NCI-H128 (cell line): ENCODE measurements at regions not wholly inside any gene's neighbourhood (a gene's known extent, or its start where the extent isn't known, plus 50 kb on each side); places are given as distances from the start of the nearest gene placed in this dataset.
"Not testable (repeated sequence)": the region's sequence is repeated elsewhere in the genome, so short reads cannot be mapped to it uniquely, and the experiment has no call there.

Experiments used
- DNase-seq: peaks from one replicate; lab custom pipeline; 2025; ENCODE audit not compliant: unreplicated experiment; lab: John Stamatoyannopoulos, UW

DNA sequence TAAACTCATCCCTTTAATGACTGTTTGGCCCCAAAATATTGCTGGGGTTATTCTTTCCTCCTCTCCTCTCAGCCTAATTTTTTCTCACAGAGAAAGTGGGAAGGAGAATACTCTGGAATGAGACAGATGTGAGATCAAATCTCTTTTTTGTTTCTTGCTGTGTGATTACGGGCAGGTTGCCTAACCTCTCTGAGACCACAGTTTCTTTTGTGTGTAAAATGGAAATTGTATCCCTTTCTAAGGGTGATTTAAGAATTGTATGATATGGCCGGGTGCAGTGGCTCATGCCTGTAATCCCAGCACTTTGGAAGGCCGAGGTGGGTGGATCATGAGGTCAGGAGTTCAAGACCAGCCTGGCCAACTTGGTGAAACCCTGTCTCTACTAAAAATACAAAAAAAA, 111.5 kb upstream of the MRPS22 start:
- DNase-seq, result not testable (repeated sequence)

- DNase-seq, result no peak
Measured at GRCh38 chr3:139234491-139234890, 109.3 kb upstream of the MRPS22 start.

DNA sequence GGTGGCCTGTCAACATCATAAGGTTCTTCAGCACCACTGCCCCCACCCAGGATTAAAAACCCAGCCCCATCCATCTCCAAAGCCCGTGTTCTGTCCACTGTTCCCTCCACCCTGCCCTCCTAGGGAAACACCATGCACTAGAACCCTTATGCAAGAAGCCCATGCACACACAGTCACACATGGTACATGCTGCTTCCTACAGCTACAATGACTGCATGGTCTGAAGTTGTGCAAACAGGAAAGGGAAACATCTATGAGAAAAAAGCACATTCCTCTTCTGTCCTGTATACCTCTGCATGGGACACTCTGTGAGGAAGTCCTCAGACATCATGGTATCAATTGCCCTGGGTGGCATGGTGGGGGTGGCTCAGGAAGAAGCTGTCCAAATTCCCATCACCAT, 108.6 kb upstream of the MRPS22 start:
- no peak for DNase-seq

DNA sequence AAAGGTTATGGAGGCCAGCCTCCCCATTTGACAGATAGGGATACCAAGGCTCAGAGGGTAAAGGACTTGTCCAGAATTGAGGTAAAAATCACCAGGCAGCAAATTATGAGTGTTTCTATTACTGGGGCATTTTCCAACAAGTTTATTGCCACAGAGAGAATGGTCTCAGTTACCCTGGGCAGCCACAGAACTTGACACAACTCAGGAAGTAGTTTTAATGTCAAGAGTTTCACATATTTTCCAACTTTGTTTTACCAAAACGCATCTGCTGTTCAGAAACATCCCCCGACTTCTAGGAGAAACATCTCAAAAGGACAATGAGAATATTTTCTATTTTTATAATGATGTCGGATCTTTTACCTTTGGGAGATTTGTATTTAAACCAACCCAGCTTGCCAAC, 107.5 kb upstream of the MRPS22 start:
- DNase-seq, result no peak

- no peak for DNase-seq
Measured at GRCh38 chr3:139238281-139239030, 105.4 kb upstream of the MRPS22 start.

DNA sequence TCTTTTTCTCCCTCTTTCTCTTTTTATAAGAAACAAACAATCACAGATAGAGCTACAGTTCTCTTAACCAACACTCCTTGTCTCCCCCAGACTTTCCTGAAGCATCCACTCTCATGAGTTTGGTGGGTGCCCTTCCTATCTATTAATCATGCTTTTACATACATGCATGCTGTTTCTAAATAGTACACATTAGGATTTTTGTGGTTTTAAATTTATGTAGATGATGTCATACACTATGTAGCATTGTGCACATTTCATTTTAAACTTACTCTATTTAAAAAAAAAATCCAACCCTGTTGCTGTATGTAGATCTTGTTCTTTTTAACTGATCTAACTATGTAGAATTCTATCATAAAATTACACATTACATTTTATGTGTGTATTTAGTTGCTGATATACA, 104.3 kb upstream of the MRPS22 start:
- DNase-seq, result no peak

- no peak for DNase-seq
Measured at GRCh38 chr3:139241783-139242182, 102.0 kb upstream of the MRPS22 start.

- no peak for DNase-seq
Measured at GRCh38 chr3:139243710-139244109, 100.1 kb upstream of the MRPS22 start.

DNA sequence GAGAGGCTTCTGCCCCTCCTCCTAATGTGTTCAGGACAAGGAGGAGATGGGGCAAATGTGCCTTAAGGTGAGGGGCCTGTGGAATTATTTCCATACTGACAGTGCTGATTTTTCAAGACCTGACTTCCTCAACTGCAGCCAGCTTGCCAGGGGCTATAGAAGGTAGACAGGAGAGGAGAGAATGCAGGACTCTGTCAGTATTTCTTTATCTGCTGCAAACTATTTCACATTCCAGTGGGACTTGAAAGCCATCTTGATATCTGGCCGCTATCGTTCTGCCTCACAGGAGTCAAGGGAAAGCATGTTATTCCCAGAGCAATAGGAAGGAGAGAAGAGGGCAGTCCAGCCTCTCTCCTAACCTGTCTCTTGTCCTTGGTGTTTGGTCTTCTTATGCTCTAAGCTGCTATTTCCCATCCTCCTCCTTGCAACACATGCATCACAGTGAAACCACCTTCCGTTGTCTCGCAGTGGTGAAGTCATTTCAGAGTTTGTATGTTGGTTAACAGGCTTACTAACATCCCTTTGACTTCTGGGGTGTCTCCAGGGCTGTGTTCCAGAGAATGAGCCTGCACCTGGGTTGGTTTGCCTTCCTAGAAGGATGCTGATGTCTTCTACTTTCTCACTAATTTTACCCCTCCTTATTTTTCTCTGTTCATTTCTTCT, 95.1 kb upstream of the MRPS22 start:
- DNase-seq, result no peak

DNA sequence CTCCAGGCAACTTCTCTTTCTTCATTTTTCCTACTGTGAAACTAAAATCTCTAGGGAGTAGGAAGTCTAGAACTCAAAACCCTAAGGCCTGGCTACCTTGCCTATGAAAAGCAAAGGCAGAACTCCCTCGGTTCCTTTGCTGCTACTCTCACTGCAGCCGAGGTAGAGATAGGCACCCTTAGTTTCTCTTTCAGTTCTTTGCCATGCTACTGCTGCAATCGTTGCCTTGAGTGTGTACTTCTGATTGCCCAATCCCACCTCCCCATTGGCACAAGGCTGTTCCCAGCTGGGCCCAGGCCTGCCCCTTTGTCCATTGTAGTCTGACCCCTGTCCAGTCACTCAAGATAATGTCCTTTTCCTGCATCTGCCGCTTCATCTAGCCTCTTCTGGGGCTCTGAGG, 92.3 kb upstream of the MRPS22 start:
- DNase-seq, result no peak

GRCh38 chr3:139252719-139253118, 91.1 kb upstream of the MRPS22 start:
- DNase-seq, result no peak

GRCh38 chr3:139258276-139258675, 85.5 kb upstream of the MRPS22 start:
- no peak for DNase-seq

DNA sequence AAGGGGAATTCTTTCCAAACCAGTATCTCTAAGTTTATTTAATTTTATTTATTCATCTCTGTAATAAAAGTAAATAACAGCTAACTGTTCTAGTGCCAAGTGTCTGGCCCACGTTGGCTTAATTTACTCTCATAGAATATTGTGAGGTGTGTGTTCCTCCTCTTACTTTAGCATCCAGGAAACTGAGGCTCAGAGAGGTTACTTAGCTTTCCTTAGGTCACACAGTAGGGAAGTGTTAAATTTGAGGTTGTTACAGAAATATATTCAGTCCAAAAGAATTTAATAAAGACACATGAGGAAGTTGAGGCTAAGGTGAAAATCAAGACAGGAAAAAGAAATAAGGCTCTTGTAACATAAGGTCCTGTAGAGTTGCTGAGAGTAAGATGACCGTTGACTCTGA, 84.4 kb upstream of the MRPS22 start:
- no peak for DNase-seq

GRCh38 chr3:139260041-139260486, 83.8 kb upstream of the MRPS22 start:
- DNase-seq, result no peak

DNA sequence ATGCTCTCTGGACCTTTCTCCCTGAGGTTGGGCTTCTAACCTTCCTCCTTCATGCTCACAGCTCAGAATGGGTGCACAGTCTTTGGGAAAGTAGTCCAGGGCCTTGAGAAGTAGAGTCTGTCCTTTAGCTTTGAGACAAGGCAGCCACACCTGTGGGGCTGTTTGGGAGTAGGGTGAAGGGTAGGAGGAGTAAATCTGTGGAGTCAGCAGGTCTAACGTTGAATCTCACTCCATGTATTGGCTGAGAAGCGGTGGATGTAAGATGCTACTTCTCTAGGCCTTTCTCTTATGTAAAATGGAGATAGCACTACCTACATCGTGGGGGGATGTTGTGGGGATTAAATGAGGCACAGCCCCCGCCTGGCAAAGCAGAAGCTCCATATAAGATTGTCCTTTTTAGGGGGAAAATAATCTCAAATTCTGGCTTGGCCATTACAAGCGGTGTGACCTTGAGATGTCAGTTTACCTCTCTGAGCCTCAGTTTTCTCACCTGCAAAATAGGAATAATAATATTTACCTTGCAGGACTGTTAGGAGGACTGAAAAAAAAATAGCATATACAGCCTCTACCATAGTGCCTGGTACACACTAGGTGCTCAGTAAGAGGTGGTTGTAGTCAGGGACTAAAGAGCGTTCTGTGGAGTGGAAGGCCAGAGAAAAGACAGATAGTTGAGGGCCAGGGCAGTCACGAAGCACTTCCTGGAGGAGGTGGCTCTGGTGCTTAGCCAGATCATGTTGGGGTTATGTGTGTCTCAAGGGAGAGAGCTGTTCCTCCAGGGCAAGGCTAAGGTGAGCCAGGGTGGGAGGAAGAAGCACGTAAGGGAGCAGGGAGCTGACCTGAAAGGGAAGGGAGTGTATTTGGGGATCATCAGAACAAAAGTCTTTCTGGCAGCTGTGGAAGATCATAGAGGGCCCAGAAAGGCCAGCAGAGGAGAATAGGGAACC, 82.8 kb upstream of the MRPS22 start:
- DNase-seq, result no peak

DNA sequence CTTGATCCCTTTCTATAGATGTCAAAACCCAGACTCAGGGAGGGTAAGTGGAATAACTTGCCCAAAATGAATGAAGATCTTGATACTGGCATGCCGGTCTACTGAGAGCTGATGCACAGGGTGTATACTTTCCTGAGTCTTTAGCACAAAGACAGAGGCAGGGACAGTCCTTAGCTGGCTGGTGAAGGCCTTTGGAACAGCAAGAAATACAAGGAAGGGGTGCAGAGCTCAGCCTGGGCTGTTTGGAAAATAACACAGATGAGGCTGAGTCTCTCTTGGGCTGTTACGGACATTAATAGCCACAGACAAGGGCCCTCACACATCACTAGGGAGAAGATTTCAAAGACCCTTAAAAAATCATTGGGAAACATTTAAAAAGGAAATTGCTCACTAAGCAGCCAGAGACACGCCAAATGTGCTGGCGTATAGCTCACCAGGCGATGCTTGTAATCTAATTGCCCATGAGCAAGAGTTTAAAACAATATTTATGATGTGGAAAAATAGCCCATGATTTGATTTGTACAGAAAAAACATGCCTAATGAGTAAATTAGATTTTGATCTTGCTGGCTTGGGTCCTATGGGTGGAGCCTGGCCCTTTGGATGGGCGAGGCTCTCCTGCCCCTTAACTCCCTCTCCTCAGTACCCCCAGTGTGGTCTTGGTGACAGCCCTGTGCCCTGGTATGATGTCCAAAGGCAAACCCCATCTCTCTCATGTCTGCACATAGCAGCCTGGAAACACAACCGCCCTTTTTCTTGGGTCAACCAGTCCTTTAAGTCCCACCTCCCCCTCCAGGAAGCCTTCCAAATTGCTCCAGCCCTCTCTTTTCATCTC, 81.8 kb upstream of the MRPS22 start:
- DNase-seq, result no peak

GRCh38 chr3:139263798-139264197, 80.0 kb upstream of the MRPS22 start:
- DNase-seq, result no peak

DNA sequence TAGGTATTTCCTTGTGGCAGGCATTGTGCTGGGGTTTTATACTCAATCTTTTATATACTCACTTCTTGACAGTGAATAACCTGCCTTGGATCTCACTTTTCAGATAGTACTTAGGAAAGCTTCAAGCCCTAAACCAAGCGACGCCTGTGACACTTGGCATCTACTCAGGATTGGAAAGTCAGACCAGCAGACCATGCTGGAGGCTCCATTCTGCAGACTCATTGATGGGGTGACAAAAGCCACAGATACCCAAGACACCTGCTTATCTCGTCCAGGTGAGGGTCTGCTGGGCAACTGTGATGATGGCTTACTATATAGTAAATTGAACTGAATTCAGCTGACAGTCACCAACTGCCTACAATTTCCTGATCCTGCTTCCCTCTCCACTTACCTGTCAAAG, 79.4 kb upstream of the MRPS22 start:
- no peak for DNase-seq

DNA sequence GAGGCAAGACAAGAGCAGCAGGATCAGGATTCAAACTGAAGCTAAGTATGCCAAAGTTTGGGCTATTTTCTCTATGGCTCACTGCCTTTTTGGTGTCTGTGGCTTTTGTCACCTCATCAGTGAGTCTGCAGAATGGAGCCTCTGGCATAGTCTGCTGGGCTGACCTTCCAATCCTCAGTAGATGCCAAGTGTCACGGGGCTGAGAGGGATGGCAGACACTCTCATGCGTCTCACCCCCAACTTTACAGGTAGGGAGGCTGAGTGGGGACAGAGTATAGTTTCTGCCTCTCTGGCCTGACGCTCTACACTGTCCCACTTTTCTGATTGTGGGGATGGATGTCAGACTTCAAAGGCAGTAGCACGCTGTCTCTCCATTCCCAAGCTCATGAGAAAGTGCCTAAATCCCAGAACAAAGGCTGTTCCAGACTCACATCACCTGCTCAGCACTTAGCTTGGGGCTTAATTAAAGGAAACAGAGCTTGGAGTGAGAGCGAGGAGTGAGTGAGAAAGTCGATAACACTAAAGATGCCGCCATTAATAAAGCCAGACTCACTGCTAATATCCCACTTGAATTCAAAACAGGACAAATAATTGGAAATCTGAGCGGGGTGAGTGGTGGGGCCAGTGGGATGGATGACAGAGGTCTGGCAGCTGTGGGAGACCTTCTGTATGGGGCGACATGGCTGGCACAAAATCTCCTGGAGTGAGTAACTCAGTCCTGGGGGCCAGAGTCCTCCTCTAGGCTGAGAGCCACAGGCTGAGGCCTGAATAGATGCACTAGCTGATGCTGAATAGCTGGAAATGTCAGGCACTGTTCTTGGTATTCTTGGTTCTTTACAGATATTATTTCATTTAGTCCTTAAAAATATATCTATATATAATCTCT, 78.4 kb upstream of the MRPS22 start:
- no peak for DNase-seq
